ENCODE measurements at regions not wholly inside any gene's neighbourhood (a gene's known extent, or its start where the extent isn't known, plus 50 kb on each side); places are given as distances from the start of the nearest gene placed in this dataset.
"Not testable (repeated sequence)": the region's sequence is repeated elsewhere in the genome, so short reads cannot be mapped to it uniquely, and the experiment has no call there.

DNA sequence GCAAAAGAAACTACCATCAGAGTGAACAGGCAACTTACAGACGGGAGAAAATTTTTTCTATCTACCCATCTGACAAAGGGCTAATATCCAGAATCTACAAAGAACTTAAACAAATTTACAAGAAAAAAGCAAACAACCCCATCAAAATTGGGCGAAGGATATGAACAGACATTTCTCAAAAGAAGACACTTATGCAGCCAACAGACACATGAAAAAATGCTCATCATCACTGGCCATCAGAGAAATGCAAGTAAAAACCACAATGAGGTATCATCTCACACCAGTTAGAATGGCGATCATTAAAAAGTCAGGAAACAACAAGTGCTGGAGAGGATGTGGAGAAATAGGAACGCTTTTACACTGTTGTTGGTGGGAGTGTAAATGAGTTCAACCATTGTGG, 206.6 kb upstream of the HTR1E start:
- DNase-seq, result not testable (repeated sequence)

DNA sequence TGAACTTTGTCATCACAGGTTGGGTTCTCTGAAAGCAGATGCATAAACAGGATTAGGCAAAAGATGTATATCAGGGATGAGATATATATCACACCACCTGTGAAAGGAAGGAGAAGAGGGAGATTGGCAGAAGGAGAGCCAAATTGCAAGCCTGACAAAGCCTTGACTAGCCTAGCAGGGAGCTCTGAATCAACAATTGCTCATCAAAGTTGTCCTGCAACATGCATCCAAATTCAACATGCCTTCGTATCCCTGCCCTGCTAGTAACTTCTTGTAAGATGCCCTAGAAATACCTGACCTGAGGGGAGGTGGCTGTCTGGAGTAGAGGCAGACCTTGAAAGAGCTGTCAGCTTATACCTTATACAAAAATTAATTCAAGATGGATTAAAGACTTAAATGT, 207.1 kb upstream of the HTR1E start:
- no peak for DNase-seq

- DNase-seq, result no peak
These were observed 208.4 kb upstream of the HTR1E start for GRCh38 chr6:86728976-86729375.

- DNase-seq, result no peak
These were observed 212.6 kb upstream of the HTR1E start for GRCh38 chr6:86724695-86725094.

DNA sequence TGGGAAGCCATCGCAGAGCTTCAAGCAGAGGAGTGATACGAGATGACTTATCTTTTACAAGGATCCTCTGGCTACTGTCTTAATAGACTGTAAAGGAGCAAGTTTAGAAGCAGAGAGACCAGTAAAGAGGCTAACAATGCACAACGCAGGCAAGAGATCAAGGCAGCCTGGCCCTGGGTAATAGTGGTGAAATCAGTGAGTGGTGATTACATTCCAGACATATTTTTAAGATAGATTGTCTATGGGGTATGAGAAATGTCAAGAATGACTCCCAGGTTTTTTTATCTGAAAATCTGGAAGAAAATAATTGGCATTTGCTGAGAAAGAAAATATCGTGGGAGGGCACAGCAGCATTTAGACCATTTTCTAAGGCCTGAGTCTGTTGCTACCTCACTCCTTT, 213.6 kb upstream of the HTR1E start:
- DNase-seq, result no peak

GRCh38 chr6:86723151-86723550, 214.2 kb upstream of the HTR1E start:
- no peak for DNase-seq

DNA sequence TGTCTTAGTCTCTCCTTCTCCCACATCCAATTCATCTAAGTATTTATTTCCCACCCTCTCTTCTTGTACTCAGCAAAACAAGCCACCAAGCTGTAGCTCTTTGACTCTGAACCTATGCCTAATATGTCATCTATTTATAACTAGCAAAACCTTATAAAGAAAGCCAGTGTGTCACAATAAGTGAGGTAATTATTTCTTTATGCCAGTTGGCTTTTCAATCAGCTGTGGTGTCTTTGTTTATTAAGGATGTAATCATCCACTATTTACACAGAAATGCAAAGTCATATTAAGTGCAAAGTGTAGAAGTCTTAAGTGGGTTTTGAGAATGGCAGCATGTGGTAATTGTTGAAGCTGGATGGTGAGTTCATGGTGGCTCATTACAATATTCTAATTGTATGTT, 215.2 kb upstream of the HTR1E start:
- DNase-seq, result no peak

- no peak for DNase-seq
These were observed 221.7 kb upstream of the HTR1E start for GRCh38 chr6:86715676-86716075.

DNA sequence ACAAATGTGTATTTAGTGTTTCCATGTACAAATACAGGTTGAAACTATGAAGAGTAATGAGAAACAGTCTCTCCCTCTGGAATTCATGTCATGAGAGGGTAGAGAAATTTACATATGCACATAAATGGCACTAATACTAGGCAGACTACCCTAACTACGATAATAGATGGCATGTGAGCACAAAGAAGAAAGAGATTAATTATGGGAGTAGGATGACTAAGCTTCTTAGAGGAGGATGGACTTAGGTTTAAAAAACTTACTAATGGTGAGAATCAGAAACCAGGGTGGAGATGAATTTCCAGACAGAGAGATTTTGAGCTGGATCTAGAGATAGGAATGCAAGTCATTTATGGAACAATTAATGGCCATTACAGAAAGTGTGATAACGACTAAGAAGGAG, 225.3 kb upstream of the HTR1E start:
- no peak for DNase-seq

DNA sequence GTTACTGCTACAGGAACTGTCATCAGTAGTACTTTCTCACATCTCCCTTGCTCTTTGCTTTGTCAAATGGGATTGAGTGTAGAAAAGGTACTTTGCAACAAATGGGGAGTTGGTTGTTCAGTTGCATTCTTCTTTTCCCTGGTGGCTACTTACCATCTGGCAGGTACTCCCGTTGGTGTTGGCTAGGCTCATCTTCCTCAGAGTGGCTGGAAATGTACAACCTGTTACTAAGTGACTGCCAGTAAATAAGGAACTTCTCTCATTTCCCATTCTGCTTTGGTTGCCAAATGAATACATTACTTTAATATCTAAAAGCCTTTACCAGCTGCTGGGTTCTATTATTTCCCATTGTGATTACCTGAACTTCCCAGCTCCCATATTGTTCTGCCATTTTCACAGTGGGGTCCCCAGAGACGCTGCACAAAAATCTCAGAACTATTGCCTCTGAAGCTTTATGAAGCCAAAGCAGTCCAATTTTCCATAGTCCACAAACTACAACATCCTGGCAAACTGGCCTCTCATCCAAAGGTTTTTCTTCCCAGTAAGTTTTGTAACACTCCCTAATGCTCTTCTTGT, 229.7 kb upstream of the HTR1E start:
- no peak for DNase-seq

- DNase-seq, result no peak
These were observed 230.9 kb upstream of the HTR1E start for GRCh38 chr6:86706449-86706848.

DNA sequence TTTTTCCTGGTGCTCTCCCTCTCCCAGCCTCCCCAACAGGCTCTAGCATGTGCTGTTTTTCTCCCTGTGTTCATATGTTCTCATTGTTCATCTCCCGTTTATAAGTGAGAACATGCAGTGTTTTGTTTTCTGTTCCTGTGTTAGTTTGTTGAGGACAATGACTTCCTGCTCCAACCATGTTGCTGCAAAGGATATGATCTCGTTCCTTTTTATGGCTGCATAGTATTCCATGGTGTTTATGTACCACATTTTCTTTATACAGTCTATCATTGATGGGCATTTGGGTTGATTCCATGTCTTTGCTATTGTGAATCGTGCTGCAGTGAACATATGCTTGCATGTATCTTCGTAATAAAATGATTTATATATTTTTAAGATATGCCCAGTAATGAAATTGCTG, 236.1 kb upstream of the HTR1E start:
- DNase-seq, result not testable (repeated sequence)

- DNase-seq, result no peak
These were observed 250.8 kb upstream of the HTR1E start for GRCh38 chr6:86686496-86686895.

- no peak for DNase-seq
These were observed 252.0 kb upstream of the HTR1E start for GRCh38 chr6:86685230-86685797.

DNA sequence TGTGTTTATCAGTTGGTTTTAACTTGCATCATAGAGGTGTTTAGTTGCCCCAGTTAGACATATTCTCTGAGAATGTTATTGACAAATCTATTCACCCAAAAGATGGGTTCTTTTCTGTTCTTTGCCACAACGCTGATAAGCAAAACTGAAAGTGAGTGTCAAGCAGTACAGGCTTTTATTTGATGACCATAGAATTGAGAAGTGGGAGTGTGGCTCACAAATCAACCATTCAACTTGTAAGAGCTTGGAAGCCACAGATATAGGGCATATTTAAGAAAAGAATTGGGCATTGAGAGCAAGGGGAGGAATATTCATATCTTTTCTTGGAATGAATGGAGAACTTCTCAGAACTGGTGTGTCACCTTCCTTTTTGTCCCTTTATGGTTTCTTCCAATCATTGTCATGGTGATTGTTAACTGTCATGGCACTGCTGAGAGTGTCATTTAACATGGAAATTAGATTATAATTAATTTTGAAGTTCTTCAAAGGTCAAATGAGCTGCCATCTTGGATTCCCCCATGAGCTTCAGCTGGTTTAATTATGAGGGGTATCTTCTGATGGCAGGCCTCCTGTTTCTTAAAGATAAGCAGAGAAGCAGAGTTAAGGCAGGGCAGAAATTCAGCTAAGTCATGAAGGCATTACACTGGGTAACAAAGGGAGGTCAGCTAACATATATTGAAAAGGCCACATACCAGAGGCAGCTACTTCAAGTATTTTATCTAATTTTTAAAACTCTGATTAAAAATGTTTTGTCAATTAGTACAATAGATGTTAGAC, 254.0 kb upstream of the HTR1E start:
- no peak for DNase-seq

GRCh38 chr6:86682297-86682696, 255.0 kb upstream of the HTR1E start:
- DNase-seq, result no peak

DNA sequence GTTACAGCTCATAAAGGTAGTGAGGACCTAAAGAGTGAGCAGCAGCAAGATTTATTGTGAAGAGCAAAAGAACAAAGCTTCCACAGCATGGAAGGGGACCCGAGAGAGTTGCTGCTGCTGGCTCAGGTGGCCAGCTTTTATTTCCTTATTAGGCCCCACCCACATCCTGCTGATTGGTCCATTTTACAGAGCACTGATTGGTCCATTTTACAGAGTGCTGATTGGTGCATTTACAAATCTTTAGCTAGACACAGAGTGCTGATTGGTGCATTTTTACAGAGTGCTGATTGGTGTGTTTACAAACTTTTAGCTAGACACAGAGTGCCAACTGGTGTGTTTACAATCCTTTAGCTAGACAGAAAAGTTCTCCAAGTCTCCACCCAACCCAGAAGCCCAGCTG, 256.2 kb upstream of the HTR1E start:
- DNase-seq, result not testable (repeated sequence)

DNA sequence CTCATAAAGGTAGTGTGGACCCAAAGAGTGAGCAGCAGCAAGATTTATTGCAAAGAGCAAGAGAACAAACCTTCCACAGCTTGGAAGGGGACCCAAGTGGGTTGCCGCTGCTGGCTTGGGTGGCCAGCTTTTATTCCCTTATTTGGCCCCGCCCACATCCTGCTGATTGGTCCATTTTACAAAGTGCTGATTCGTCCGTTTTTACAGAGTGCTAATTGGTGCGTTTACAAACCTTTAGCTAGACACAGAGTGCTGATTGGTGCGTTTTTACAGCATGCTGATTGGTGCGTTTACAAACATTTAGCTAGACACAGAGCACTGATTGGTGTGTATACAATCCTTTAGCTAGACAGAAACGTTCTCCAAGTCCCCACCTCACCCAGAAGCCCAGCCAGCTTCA, 265.2 kb upstream of the HTR1E start:
- DNase-seq, result not testable (repeated sequence)

DNA sequence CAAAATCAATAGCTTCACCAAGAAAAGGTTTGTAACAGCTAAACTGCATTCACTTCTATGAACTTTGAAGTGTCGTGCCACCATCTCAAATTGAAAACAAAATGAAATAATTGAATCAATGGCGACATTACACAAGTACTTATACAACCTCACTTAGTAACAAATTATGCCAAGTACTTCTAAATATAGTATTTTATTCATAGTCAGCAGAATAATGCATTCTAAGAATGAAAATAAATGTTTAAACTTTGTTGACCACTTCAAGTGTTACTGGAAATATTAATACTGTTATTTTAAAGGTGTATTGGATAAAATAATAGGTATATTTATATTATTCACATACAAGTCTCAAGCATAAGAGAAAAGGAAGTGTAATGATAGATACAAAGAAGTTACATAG, 280.1 kb upstream of the HTR1E start:
- no peak for DNase-seq

DNA sequence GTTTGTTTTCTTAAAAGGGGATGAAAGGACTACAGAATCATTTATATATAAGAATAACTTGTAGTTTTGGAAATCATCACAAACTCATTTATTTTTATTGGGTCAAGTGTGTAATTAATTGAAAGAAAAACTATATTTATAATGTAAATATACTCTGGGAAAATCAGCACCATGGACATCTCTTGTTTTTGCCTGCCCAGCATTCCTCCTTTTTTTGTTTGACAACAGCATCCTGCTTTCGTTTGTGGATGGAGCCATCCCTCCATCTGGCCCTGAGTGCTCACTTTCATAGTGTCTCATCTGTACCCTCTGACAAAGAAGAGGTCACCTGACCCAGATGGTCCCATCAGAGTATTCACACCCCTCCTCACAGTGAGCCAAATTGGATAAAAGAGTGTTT, 308.2 kb upstream of the HTR1E start:
- DNase-seq, result no peak

DNA sequence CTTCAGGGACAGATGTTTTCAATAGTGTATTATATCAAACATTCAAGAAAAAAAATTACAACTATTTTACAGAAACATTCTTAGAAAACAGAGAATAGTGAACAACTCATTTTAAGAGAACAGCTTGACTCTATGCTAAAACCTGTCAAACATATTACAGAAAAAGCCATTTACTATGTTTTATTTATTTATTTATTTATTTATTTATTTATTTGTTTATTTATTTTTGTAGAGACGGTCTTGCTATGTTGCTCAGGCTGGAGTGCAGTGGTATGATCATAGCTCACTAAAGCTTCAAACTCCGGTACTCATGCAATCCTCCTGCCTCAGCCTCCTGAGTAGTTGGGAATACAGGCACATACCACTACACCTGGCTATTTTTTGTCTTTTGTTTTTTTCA, 317.9 kb upstream of the HTR1E start:
- no peak for DNase-seq

DNA sequence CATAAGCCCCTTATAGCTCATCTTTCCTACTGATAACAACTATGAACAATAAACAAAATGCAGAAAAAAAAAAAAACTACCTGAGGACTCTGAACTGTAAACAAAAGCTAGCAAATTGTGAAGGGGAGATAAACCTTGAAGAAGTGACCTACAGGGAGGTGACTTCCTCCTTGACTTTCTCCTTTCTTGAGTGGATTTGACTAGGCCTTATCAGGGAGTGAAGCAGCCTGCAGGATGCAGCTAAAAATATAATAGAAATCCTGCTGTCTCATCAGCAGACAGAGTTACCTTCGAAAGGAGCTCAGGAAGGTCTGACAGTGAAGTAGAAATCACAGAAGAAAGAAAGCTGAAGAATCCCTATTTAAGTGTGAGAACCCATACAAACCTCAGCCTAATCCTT, 322.0 kb upstream of the HTR1E start:
- no peak for DNase-seq

DNA sequence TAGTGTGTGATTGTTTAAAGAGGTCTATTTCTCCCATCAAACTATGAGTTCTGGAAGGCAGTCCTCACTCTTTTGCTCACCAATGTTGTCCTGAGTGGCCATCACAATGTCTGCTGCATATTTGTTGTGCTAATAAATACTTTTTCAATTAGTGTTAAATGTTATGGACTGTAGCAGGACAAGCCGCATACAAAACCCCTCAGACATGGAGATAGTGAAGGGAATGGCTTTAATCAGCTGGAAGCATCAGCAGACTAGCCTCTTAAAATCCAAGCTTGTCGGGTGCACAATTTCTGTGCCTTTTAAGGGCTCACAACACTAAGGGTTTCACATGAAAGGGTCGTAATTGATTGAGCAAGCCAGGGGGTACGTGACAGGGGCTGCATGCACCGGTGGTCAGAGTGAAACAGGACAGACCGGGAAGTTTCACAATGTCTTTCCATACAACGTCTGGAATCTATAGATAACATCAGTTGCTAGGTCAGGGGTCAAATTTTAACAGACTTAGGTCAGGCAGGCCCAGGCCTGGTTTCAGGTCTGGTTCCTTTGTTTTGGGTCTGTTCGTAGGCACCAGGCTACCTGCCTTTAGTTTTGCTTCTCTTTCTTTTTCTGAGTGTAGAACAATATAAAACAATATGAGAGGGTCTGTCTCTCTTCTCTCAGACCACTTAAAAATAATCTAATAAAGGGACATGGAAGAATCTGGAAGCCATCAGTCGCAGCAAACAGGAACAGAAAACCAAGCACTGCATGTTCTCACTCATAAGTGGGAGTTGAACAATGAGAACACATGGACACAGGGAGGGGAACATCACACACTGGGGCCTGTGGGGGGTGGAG, 327.6 kb upstream of the HTR1E start:
- DNase-seq, result no peak

GRCh38 chr6:86603364-86603763, 334.0 kb upstream of the HTR1E start:
- not testable (repeated sequence) for DNase-seq
